PC-3 (cell line): ENCODE measurements at regions not wholly inside any gene's neighbourhood (a gene's known extent, or its start where the extent isn't known, plus 50 kb on each side); places are given as distances from the start of the nearest gene placed in this dataset.

Experiments
- EZH2 ChIP-seq: fragments of 300-600 bp; sonication (generic); IDR thresholded peaks from one replicate; pipeline ENCODE4 v1.6.1; 2017; ENCODE audit warnings: antibody characterized with exemption, mild to moderate bottlenecking, low read length; ENCODE audit not compliant: unreplicated experiment
- EZH2phosphoT487 ChIP-seq: fragments of 300-600 bp; sonication (generic); IDR thresholded peaks from 2 replicates; pipeline ENCODE4 v1.6.1; 2018; ENCODE audit warnings: mild to moderate bottlenecking, antibody characterized with exemption, low read length, borderline replicate concordance
- TF ChIP-seq, protein P1 (sequence below): fragments of 300-600 bp; sonication (generic); conservative IDR thresholded peaks from 2 replicates; pipeline ENCODE4 v1.5.1; 2017; ENCODE audit warnings: antibody characterized with exemption, low read depth, mild to moderate bottlenecking, low read length

DNA sequence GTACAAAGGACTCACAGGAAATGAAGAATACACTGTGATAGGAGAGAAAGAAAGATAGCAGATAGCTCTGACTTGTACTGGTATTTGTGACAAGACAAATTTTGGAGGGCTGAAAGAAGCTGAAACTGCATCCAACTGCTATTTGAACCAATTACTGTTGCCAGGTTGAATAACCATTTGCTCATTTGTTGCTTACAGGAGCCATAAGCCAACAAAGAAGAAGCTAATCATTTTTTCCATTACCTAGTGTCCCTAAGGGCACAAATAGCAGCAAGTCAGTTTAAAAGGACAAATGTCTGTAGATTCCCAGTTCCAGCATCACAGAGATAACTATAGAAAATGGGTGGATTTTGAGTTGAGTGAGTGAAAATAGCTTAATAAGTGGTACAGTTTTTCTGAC lies 376.9 kb upstream of the ARPP21 start:
- TF ChIP-seq, protein P1, sequence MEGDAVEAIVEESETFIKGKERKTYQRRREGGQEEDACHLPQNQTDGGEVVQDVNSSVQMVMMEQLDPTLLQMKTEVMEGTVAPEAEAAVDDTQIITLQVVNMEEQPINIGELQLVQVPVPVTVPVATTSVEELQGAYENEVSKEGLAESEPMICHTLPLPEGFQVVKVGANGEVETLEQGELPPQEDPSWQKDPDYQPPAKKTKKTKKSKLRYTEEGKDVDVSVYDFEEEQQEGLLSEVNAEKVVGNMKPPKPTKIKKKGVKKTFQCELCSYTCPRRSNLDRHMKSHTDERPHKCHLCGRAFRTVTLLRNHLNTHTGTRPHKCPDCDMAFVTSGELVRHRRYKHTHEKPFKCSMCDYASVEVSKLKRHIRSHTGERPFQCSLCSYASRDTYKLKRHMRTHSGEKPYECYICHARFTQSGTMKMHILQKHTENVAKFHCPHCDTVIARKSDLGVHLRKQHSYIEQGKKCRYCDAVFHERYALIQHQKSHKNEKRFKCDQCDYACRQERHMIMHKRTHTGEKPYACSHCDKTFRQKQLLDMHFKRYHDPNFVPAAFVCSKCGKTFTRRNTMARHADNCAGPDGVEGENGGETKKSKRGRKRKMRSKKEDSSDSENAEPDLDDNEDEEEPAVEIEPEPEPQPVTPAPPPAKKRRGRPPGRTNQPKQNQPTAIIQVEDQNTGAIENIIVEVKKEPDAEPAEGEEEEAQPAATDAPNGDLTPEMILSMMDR, result no peak
- no peak for TF ChIP-seq EZH2
- TF ChIP-seq EZH2phosphoT487, result no peak
